DMS 273 (cell line): ENCODE measurements at regions not wholly inside any gene's neighbourhood (a gene's known extent, or its start where the extent isn't known, plus 50 kb on each side); places are given as distances from the start of the nearest gene placed in this dataset.

Experiments used
- DNase-seq: peaks from one replicate; lab custom pipeline; 2025; ENCODE audit not compliant: unreplicated experiment; lab: John Stamatoyannopoulos, UW

DNA sequence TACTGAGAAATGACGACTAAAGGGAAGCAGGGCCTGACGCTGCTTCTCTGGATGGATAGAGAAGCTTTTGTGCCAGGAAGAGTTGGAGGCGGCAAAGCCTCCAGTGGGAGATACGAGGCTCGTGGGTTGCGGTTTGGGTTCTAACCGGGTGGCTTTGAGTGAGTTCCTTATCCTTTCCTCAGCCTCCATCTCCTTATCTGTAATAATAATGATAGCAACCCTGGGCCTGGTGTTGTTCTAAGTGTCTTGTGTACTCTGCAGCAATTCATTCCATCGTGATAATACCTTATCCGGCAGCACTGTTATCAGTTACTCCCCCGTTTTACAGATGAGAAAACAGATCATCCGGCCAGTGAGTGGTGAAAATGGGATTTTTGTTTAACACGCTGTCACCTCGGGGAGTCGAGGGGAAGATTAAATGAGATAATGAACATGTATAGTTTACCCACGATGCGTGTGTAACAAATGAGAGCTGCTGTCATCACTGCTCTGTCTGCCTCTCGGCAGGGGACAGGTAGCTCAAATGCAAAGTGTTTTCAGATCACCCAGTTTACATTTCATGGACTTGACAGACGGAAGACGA lies 52.0 kb upstream of the LHX1 start:
- no peak for DNase-seq

DNA sequence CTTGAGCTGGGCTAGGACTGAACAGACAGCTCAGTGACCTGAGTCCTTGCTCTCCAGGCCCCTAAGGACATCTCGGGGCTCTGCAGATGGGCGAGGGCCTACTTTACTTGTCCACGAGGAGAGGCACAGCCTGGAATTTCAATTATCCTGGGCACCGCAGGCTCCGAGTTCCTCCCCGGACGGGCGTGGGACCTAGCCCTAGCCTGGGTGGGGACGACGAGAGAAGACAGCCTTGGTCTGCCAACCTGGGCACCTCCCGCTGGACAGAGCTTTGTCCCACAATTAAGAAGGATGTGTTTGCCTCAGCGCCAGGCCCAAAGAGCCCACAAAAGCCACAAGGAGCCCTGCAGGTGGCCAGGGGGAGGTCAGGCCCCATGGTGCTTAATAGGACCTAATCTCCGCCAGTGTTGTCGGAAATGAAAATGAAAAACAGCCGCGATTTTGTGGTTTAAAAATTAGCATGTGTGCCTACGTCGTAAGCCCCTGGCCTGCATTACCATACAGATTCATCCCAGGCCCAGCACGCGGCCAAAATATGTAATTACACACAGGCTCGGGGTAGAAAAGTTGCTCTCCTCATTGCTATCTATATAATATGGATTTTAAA lies 51.4 kb upstream of the LHX1 start:
- no peak for DNase-seq
